Prostate gland (tissue), 2 donors: ENCODE measurements at regions not wholly inside any gene's neighbourhood (a gene's known extent, or its start where the extent isn't known, plus 50 kb on each side); places are given as distances from the start of the nearest gene placed in this dataset.

Source experiments
- DNase-seq: peaks from one replicate; pipeline ENCODE4 v3.0.0-alpha.2; 2019; ENCODE audit warnings: low spot score
- H3K27ac ChIP-seq, 2 donors: fragments of 200-600 bp; sonication (generic); 2 replicates each; pipeline ENCODE4 v1.5.1; 2017 to 2019
- H3K27me3 ChIP-seq: fragments of 200-600 bp; sonication (generic); replicated peaks from 2 replicates; pipeline ENCODE4 v1.5.1; 2019; ENCODE audit not compliant: insufficient read depth
- H3K36me3 ChIP-seq, 2 donors: fragments of 200-600 bp; sonication (generic); 1 replicate in 1 of 2; 2 replicates in 1 of 2; pipeline versions ENCODE4 v1.5.1 to v1.8.1; 2017 to 2019
- H3K4me1 ChIP-seq: fragments of 200-600 bp; sonication (generic); replicated peaks from 2 replicates; pipeline ENCODE4 v1.5.1; 2019
- H3K4me3 ChIP-seq, 2 donors: fragments of 200-600 bp; sonication (generic); 2 replicates each; pipeline ENCODE4 v1.5.1; 2017 to 2019
- H3K9me3 ChIP-seq: fragments of 200-600 bp; sonication (generic); 2 replicates; pipeline ENCODE4 v1.5.1; 2017
- POLR2A ChIP-seq: fragments of 450-650 bp; IDR thresholded peaks from one replicate; pipeline ENCODE4 v1.6.1; 2016; ENCODE audit warnings: antibody characterized with exemption, mild to moderate bottlenecking
- POLR2AphosphoS5 ChIP-seq: sonication (generic); formaldehyde crosslinking; IDR thresholded peaks from one replicate; pipeline ENCODE4 v1.6.1; 2017; ENCODE audit warnings: antibody characterized with exemption
- WGBS: methylation state at CpG from one replicate; pipeline ENCODE4 v1.1.5; 2018; 5-methylcytosine and 5-hydroxymethylcytosine counted together
- intact Hi-C: fragments of 100-400 bp; cut with DNase I; formaldehyde crosslinking; loops from one replicate; pipeline ENCODE4 v1.14.2; 2022
- TF ChIP-seq, protein P1 (sequence below), 4 experiments: fragments of 200-600 bp in 2 of 4; fragments of 450-650 bp in 2 of 4; sonication (generic) in 2 of 4; IDR thresholded peaks; 1 replicate in 3 of 4; 2 replicates in 1 of 4; pipeline ENCODE4 v1.5.1; 2016 to 2019; ENCODE audit warnings: antibody characterized with exemption in 4 of 4, mild to moderate bottlenecking in 2 of 4, moderate library complexity in 2 of 4

- H3K4me3 ChIP-seq: no peak overlapping the region
- H3K36me3 ChIP-seq: no peaks in the 10 kb centered on the region
- no peak overlapping the region for H3K27ac ChIP-seq
- H3K27me3 ChIP-seq: peaks cover 14% of the 10 kb centered on the region
- DNase-seq: no peak
- intact Hi-C loops: no loop called here
- peaks cover 10% of the 10 kb centered on the region for H3K4me1 ChIP-seq
- H3K9me3 ChIP-seq: no peaks in the 10 kb centered on the region
- 96% methylated on average over 4 of the region's 4 CpGs for WGBS
- TF ChIP-seq POLR2A: no peak
- TF ChIP-seq POLR2AphosphoS5: no peak
- TF ChIP-seq, protein P1, sequence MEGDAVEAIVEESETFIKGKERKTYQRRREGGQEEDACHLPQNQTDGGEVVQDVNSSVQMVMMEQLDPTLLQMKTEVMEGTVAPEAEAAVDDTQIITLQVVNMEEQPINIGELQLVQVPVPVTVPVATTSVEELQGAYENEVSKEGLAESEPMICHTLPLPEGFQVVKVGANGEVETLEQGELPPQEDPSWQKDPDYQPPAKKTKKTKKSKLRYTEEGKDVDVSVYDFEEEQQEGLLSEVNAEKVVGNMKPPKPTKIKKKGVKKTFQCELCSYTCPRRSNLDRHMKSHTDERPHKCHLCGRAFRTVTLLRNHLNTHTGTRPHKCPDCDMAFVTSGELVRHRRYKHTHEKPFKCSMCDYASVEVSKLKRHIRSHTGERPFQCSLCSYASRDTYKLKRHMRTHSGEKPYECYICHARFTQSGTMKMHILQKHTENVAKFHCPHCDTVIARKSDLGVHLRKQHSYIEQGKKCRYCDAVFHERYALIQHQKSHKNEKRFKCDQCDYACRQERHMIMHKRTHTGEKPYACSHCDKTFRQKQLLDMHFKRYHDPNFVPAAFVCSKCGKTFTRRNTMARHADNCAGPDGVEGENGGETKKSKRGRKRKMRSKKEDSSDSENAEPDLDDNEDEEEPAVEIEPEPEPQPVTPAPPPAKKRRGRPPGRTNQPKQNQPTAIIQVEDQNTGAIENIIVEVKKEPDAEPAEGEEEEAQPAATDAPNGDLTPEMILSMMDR (IDR thresholded peaks at IDR 0.05): no peak
Observed at GRCh38 chr22:48486558-48486957, 1341.1 kb downstream of the BRD1 start.

DNA sequence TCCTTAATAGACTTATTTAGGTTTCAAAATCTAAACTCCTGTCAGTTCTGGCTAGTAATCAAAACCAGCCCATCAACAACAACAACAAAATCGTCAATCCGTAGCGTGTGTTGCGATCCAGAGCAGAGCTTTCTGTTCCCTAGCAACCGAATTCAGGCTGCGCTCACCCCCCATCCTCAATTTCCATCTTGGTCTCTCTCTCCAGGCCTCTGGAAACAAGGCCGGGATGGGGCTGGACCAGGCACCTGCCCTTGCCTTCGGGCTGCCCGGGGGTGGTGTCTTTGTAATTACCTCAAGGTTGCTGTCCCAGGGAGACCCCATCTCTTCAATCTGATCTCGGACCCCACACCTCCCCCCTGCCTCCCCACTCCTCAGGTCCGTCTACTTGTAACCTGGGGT lies 1341.5 kb downstream of the BRD1 start:
- 75% methylated on average over 11 of the region's 11 CpGs for WGBS
- no peaks in the 10 kb centered on the region for H3K36me3 ChIP-seq
- intact Hi-C loops: no loop called here

DNA sequence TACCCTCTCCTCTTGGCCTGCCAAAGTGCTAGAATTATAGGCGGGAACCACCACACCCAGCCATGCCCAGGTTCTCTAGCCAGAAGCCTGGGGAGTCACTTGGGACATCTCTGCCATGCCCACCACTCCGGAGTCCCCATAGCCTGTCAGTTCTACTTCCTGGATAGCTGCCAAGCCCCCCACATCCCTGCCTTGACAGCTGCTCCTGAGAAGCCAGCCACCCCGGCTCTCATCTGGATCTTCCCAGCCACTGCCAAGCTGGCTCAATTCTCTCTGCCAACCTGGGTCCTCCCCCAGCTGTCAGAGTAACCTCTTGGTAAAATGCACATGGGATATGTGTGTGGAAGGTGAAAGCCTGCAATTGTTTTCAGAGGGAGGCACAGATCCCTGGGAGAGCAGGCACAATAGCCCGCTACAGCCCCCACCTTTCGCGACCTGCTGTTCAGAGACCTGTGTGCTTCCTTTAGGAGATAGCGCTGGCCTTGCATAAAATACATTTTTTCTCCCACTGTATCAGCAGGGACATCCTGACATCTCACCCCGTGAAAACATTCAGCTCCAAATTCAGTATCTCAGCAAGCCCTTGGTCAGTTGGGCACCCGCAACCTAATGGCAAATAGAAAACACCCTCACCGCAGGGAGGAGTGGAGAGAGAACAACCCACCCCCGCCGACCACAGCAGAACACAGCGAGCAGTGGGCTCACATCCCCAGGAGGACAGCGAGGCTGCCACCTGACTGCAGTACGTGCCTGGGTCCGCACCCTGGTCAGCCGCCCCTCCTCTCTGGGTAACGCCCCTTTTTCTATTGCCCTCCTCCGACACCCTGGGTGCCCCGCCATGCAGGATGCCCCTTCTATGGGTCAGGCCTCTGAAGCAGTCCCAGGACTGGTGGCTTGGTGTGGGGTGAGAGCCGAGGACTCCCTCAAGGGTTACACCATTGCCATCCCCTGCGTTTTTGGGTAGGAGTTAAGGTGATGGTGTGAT lies 1342.2 kb downstream of the BRD1 start:
- DNase-seq: no peak
- no peaks in the 10 kb centered on the region for H3K36me3 ChIP-seq
- TF ChIP-seq, protein P1 (IDR thresholded peaks at IDR 0.05): no peak
- intact Hi-C loops: no loop called here
- H3K9me3 ChIP-seq: no peaks in the 10 kb centered on the region
- peaks cover 10% of the 10 kb centered on the region for H3K4me1 ChIP-seq
- H3K4me3 ChIP-seq: no peak overlapping the region
- H3K27ac ChIP-seq: no peak overlapping the region
- peaks cover 10% of the 10 kb centered on the region for H3K27me3 ChIP-seq
- WGBS: 66% methylated on average over 21 of the region's 22 CpGs

More for the DNA sequence above, 1341.5 kb downstream of the BRD1 start:
- no peak for DNase-seq
- Histone ChIP-seq H3K27me3 (peaks cover 11% of the 10 kb centered on the region), H3K4me1 (peaks cover 10% of the 10 kb centered on the region), H3K27ac (no peak overlapping the region), H3K9me3 (no peaks in the 10 kb centered on the region), H3K4me3 (no peak overlapping the region)
- TF ChIP-seq, protein P1 (IDR thresholded peaks at IDR 0.05): no peak
- TF ChIP-seq POLR2A: no peak
- no peak for TF ChIP-seq POLR2AphosphoS5

GRCh38 chr22:48483764-48484528 lies 1343.7 kb downstream of the BRD1 start:
- Histone ChIP-seq H3K27ac (no peak overlapping the region), H3K27me3 (no peaks in the 10 kb centered on the region), H3K9me3 (no peaks in the 10 kb centered on the region), H3K4me1 (no peaks in the 10 kb centered on the region), H3K4me3 (no peak overlapping the region), H3K36me3 (no peaks in the 10 kb centered on the region)
- WGBS: 65% methylated on average over 12 of the region's 12 CpGs
- no peak for DNase-seq
- intact Hi-C loops: no loop called here
- TF ChIP-seq, protein P1 (IDR thresholded peaks at IDR 0.05): no peak
- TF ChIP-seq POLR2AphosphoS5 (no peak), POLR2A (no peak)
